Spleen (tissue), 3 donors: ENCODE measurements at regions not wholly inside any gene's neighbourhood (a gene's known extent, or its start where the extent isn't known, plus 50 kb on each side); places are given as distances from the start of the nearest gene placed in this dataset.

Experiments used
- POLR2A ChIP-seq, 3 donors: fragments of 450-650 bp; IDR thresholded peaks; one replicate each; pipeline ENCODE4 v1.5.1; 2017; ENCODE audit warnings: antibody characterized with exemption in 3 of 3, mild to moderate bottlenecking in 1 of 3
- POLR2AphosphoS5 ChIP-seq, 3 donors: sonication (generic); formaldehyde crosslinking; IDR thresholded peaks; one replicate each; pipeline ENCODE4 v1.5.1; 2017; ENCODE audit warnings: antibody characterized with exemption in 3 of 3

DNA sequence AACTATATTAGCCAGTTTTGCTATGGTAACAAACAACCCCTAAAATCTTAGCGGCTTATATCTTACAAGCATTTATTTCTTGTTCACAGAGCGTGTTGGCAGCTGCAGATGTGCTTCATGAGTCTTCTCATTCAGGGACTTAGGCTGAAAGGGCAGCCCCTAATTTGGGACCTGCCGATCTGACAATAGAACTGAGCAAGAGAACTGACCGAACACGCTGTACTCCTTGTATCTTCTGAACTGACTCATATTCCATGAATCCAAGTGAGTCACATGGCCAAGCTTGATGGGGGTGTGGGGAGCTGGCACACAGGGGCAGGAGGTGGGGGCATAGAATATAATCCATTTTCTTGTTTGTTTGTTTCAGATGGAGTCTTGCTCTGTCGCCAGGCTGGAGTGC is 481.7 kb upstream of the CADM1 start:
- TF ChIP-seq POLR2AphosphoS5 (IDR thresholded peaks at IDR 0.05) (no peak), POLR2A (IDR thresholded peaks at IDR 0.05) (no peak)
